Stimulated activated memory B cell treated with anti-CD40 and anti-IgM and Interleukin-4, amounts not matched to agents 10 μg/mL and 1 μg/mL and 100 μg/mL, for 72 hours (primary cell): ENCODE measurements at regions not wholly inside any gene's neighbourhood (a gene's known extent, or its start where the extent isn't known, plus 50 kb on each side); places are given as distances from the start of the nearest gene placed in this dataset.

Experiments
- ATAC-seq: fragments of 150-1000 bp; cut with Tn5 transposase; 2 replicates; pipeline ENCODE4 v1.10.0; 2021
- H3K27ac Mint-ChIP-seq: one replicate; pipeline ENCODE4 v1.8.0; 2022; ENCODE audit warnings: mild to moderate bottlenecking, mixed read lengths
- H3K27me3 Mint-ChIP-seq: one replicate; pipeline ENCODE4 v1.8.0; 2022; ENCODE audit warnings: mixed read lengths
- H3K36me3 Mint-ChIP-seq: one replicate; pipeline ENCODE4 v1.8.0; 2022; ENCODE audit warnings: mixed read lengths
- H3K4me1 Mint-ChIP-seq: one replicate; pipeline ENCODE4 v1.8.0; 2022; ENCODE audit warnings: mixed read lengths
- H3K4me3 Mint-ChIP-seq: one replicate; pipeline ENCODE4 v1.8.0; 2022; ENCODE audit warnings: mild to moderate bottlenecking, moderate library complexity, mixed read lengths
- H3K9me3 Mint-ChIP-seq: one replicate; pipeline ENCODE4 v1.8.0; 2022; ENCODE audit warnings: mixed read lengths

- Mint-ChIP-seq H3K36me3 (no peaks in the 10 kb centered on the region), H3K4me1 (no peaks in the 10 kb centered on the region), H3K4me3 (no peak overlapping the region), H3K27ac (no peak overlapping the region), H3K27me3 (peaks cover 9% of the 10 kb centered on the region), H3K9me3 (no peaks in the 10 kb centered on the region)
- no peak for ATAC-seq
Observed at GRCh38 chr4:151933122-151933827, 172.5 kb upstream of the GATB start.

- H3K4me3 Mint-ChIP-seq, result no peak overlapping the region
- H3K9me3 Mint-ChIP-seq, result no peaks in the 10 kb centered on the region
- no peak for ATAC-seq
Observed at GRCh38 chr4:151931563-151931962, 170.8 kb upstream of the GATB start.

GRCh38 chr4:151930372-151930771 is 169.6 kb upstream of the GATB start:
- H3K36me3 Mint-ChIP-seq, result no peaks in the 10 kb centered on the region
- ATAC-seq, result no peak
- H3K4me3 Mint-ChIP-seq, result no peak overlapping the region
- H3K27ac Mint-ChIP-seq, result no peak overlapping the region
- H3K4me1 Mint-ChIP-seq, result no peaks in the 10 kb centered on the region
- peaks cover 10% of the 10 kb centered on the region for H3K27me3 Mint-ChIP-seq
- no peaks in the 10 kb centered on the region for H3K9me3 Mint-ChIP-seq

More at GRCh38 chr4:151931563-151931962, 170.8 kb upstream of the GATB start:
- Mint-ChIP-seq H3K27me3 (peaks cover 1% of the 10 kb centered on the region), H3K36me3 (no peaks in the 10 kb centered on the region), H3K4me1 (no peaks in the 10 kb centered on the region), H3K27ac (no peak overlapping the region)

- H3K9me3 Mint-ChIP-seq, result no peaks in the 10 kb centered on the region
- H3K36me3 Mint-ChIP-seq, result no peaks in the 10 kb centered on the region
- peaks cover 12% of the 10 kb centered on the region for H3K27me3 Mint-ChIP-seq
- ATAC-seq, result no peak
- no peak overlapping the region for H3K4me3 Mint-ChIP-seq
- no peaks in the 10 kb centered on the region for H3K4me1 Mint-ChIP-seq
- no peak overlapping the region for H3K27ac Mint-ChIP-seq
Observed at GRCh38 chr4:151928112-151928511, 167.3 kb upstream of the GATB start.

- Mint-ChIP-seq H3K27ac (no peak overlapping the region), H3K4me3 (no peak overlapping the region), H3K36me3 (no peaks in the 10 kb centered on the region), H3K4me1 (no peaks in the 10 kb centered on the region), H3K27me3 (peaks cover 34% of the 10 kb centered on the region), H3K9me3 (no peaks in the 10 kb centered on the region)
- no peak for ATAC-seq
Observed at GRCh38 chr4:151922811-151923210, 162.0 kb upstream of the GATB start.

GRCh38 chr4:151922306-151922705 is 161.5 kb upstream of the GATB start:
- Mint-ChIP-seq H3K27me3 (peaks cover 34% of the 10 kb centered on the region), H3K27ac (no peak overlapping the region), H3K4me1 (no peaks in the 10 kb centered on the region), H3K9me3 (no peaks in the 10 kb centered on the region), H3K36me3 (no peaks in the 10 kb centered on the region), H3K4me3 (no peak overlapping the region)
- no peak for ATAC-seq

- Mint-ChIP-seq H3K27ac (no peak overlapping the region), H3K4me3 (no peak overlapping the region), H3K9me3 (no peaks in the 10 kb centered on the region), H3K4me1 (no peaks in the 10 kb centered on the region), H3K27me3 (peaks cover 34% of the 10 kb centered on the region), H3K36me3 (no peaks in the 10 kb centered on the region)
- ATAC-seq, result no peak
Observed at GRCh38 chr4:151921811-151922210, 161.0 kb upstream of the GATB start.

- ATAC-seq, result no peak
- no peak overlapping the region for H3K4me3 Mint-ChIP-seq
- H3K36me3 Mint-ChIP-seq, result no peaks in the 10 kb centered on the region
- peaks cover 34% of the 10 kb centered on the region for H3K27me3 Mint-ChIP-seq
- H3K4me1 Mint-ChIP-seq, result no peaks in the 10 kb centered on the region
- no peaks in the 10 kb centered on the region for H3K9me3 Mint-ChIP-seq
- H3K27ac Mint-ChIP-seq, result no peak overlapping the region
Observed at GRCh38 chr4:151921386-151921785, 160.6 kb upstream of the GATB start.

GRCh38 chr4:151917145-151917734 is 156.4 kb upstream of the GATB start:
- no peak for ATAC-seq

GRCh38 chr4:151912632-151913031 is 151.8 kb upstream of the GATB start:
- Mint-ChIP-seq H3K4me3 (no peak overlapping the region), H3K4me1 (no peaks in the 10 kb centered on the region), H3K36me3 (no peaks in the 10 kb centered on the region), H3K27me3 (peaks cover 5% of the 10 kb centered on the region), H3K27ac (no peak overlapping the region), H3K9me3 (no peaks in the 10 kb centered on the region)
- no peak for ATAC-seq

More at GRCh38 chr4:151917145-151917734, 156.4 kb upstream of the GATB start:
- peaks cover 14% of the 10 kb centered on the region for H3K27me3 Mint-ChIP-seq
- no peak overlapping the region for H3K4me3 Mint-ChIP-seq
- no peaks in the 10 kb centered on the region for H3K9me3 Mint-ChIP-seq
- H3K27ac Mint-ChIP-seq, result no peak overlapping the region
- no peaks in the 10 kb centered on the region for H3K36me3 Mint-ChIP-seq
- no peaks in the 10 kb centered on the region for H3K4me1 Mint-ChIP-seq

GRCh38 chr4:151911970-151912369 is 151.2 kb upstream of the GATB start:
- no peaks in the 10 kb centered on the region for H3K4me1 Mint-ChIP-seq
- H3K4me3 Mint-ChIP-seq, result no peak overlapping the region
- no peaks in the 10 kb centered on the region for H3K36me3 Mint-ChIP-seq
- H3K27ac Mint-ChIP-seq, result no peak overlapping the region
- ATAC-seq, result no peak
- H3K9me3 Mint-ChIP-seq, result no peaks in the 10 kb centered on the region
- H3K27me3 Mint-ChIP-seq, result peaks cover 8% of the 10 kb centered on the region

- Mint-ChIP-seq H3K27ac (no peak overlapping the region), H3K36me3 (no peaks in the 10 kb centered on the region), H3K4me3 (no peak overlapping the region), H3K4me1 (peaks cover 9% of the 10 kb centered on the region), H3K27me3 (peaks cover 8% of the 10 kb centered on the region), H3K9me3 (no peaks in the 10 kb centered on the region)
- ATAC-seq, result no peak
Observed at GRCh38 chr4:151908734-151909497, 148.1 kb upstream of the GATB start.

GRCh38 chr4:151908201-151908600 is 147.4 kb upstream of the GATB start:
- ATAC-seq, result no peak
- Mint-ChIP-seq H3K27me3 (peaks cover 8% of the 10 kb centered on the region), H3K4me1 (peaks cover 9% of the 10 kb centered on the region), H3K4me3 (no peak overlapping the region), H3K27ac (no peak overlapping the region), H3K9me3 (peaks cover 1% of the 10 kb centered on the region), H3K36me3 (no peaks in the 10 kb centered on the region)

GRCh38 chr4:151906438-151906837 is 145.6 kb upstream of the GATB start:
- Mint-ChIP-seq H3K9me3 (peaks cover 16% of the 10 kb centered on the region), H3K4me1 (peaks cover 9% of the 10 kb centered on the region), H3K27me3 (peaks cover 8% of the 10 kb centered on the region), H3K36me3 (peaks cover 3% of the 10 kb centered on the region), H3K27ac (no peak overlapping the region), H3K4me3 (no peak overlapping the region)
- ATAC-seq, result no peak

GRCh38 chr4:151905197-151905596 is 144.4 kb upstream of the GATB start:
- peaks cover 4% of the 10 kb centered on the region for H3K36me3 Mint-ChIP-seq
- H3K4me3 Mint-ChIP-seq, result no peak overlapping the region
- peaks cover 18% of the 10 kb centered on the region for H3K9me3 Mint-ChIP-seq
- ATAC-seq, result no peak
- H3K27me3 Mint-ChIP-seq, result peaks cover 8% of the 10 kb centered on the region
- H3K27ac Mint-ChIP-seq, result no peak overlapping the region
- peaks cover 9% of the 10 kb centered on the region for H3K4me1 Mint-ChIP-seq

GRCh38 chr4:151901631-151902030 is 140.8 kb upstream of the GATB start:
- no peak overlapping the region for H3K4me3 Mint-ChIP-seq

More at GRCh38 chr4:151901631-151902030, 140.8 kb upstream of the GATB start:
- Mint-ChIP-seq H3K36me3 (peaks cover 4% of the 10 kb centered on the region), H3K27ac (no peak overlapping the region), H3K9me3 (peaks cover 21% of the 10 kb centered on the region), H3K4me1 (peaks cover 9% of the 10 kb centered on the region), H3K27me3 (no peaks in the 10 kb centered on the region)
- no peak for ATAC-seq
